GM13976 (cell line): ENCODE measurements at regions not wholly inside any gene's neighbourhood (a gene's known extent, or its start where the extent isn't known, plus 50 kb on each side); places are given as distances from the start of the nearest gene placed in this dataset.
"Not testable (repeated sequence)": the region's sequence is repeated elsewhere in the genome, so short reads cannot be mapped to it uniquely, and the experiment has no call there.

Source experiments
- DNase-seq: peaks from one replicate; pipeline ENCODE4 v3.0.0; 2012; ENCODE audit warnings: low spot score
- in situ Hi-C: fragments of 300-500 bp; cut with MboI; formaldehyde crosslinking; loops from one replicate; pipeline ENCODE4 v1.12.0; 2022; ENCODE audit warnings: low sequenced_read_pairs, mixed read lengths, inconsistent platforms; ENCODE audit not compliant: unreplicated experiment
- TF ChIP-seq, protein P1 (sequence below): IDR thresholded peaks from 2 replicates; pipeline ENCODE4 v1.5.1; 2012; ENCODE audit warnings: borderline replicate concordance, mild to moderate bottlenecking; ENCODE audit not compliant: insufficient read depth; ENCODE audit errors: extremely low read depth, missing control alignments, control extremely low read depth

DNA sequence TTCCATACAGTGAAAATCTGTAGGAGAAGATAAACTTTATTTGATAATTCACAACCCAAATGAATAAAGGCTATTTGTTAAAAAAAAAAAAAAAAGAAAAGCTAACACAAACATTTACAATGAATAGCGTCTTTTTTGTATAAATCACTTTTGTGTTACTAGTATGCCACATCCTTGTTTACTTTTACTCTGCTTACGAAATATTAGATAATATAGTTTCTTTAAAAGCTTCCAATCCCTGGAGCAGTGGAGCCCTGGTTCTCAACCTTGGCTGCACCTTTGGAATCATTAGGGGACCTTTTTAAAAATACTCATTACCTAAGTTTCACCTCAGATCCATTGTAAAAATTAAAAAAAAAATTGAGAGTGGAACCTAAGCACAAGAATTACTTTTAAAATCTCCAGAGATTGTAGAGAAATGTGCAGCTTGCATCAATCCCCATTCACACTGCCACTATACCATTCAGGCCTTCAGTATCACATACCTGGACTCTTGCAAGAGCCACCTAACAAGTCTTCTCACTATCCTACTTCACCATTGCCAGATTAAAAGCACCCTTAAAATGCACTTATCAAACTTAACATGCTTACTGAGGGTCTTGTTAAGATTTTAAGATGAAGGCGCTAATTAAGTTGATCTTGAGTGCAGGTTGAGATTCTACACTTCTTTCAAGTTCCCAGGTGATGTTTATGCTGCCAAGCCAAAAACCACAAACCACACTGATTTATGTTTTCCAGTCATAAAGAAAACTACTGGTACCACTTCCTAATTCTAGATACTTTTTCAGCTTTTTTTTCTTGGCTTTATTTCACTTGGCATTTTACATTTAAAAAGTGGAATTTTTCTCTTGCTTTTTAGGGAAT lies 59.7 kb upstream of the ZC3H15 start:
- in situ Hi-C loops: no loop called here
- TF ChIP-seq, protein P1, sequence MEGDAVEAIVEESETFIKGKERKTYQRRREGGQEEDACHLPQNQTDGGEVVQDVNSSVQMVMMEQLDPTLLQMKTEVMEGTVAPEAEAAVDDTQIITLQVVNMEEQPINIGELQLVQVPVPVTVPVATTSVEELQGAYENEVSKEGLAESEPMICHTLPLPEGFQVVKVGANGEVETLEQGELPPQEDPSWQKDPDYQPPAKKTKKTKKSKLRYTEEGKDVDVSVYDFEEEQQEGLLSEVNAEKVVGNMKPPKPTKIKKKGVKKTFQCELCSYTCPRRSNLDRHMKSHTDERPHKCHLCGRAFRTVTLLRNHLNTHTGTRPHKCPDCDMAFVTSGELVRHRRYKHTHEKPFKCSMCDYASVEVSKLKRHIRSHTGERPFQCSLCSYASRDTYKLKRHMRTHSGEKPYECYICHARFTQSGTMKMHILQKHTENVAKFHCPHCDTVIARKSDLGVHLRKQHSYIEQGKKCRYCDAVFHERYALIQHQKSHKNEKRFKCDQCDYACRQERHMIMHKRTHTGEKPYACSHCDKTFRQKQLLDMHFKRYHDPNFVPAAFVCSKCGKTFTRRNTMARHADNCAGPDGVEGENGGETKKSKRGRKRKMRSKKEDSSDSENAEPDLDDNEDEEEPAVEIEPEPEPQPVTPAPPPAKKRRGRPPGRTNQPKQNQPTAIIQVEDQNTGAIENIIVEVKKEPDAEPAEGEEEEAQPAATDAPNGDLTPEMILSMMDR: no peak
- peak; percentile 3 for DNase-seq

DNA sequence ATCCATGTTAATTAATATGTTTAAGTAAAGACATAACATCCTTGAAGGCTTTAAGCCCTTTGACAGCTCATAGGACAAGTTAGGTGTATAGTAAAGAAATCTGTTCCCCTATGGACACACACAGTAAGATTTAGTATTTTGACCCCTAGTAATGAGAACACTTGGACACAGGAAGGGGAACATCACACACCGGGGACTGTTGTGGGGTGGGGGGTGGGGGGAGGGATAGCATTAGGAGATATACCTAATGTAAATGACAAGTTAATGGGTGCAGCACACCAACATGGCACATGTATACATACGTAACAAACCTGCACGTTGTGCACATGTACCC lies 59.1 kb upstream of the ZC3H15 start:
- DNase-seq, in situ Hi-C loops: not testable (repeated sequence)

DNA sequence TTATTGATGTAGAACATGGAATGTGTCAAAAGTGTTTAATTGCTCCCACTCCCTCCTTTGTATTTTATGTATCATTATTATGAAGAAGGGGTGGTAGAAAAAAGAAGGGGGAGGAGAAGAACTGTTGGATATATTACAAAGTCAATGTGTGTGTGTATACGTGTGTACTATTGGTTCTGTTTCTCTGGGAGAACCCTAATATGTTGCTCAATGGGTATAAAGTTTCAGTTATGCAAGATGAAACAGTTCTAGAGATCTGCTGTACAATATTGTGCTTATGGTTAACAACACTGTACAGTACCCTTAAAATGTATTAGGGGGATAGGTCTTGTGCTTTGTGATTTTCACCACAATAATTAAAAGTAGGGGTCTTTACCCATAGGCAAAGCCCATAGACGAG lies 58.1 kb upstream of the ZC3H15 start:
- TF ChIP-seq, protein P1: no peak
- in situ Hi-C loops: no loop called here
- no peak for DNase-seq

DNA sequence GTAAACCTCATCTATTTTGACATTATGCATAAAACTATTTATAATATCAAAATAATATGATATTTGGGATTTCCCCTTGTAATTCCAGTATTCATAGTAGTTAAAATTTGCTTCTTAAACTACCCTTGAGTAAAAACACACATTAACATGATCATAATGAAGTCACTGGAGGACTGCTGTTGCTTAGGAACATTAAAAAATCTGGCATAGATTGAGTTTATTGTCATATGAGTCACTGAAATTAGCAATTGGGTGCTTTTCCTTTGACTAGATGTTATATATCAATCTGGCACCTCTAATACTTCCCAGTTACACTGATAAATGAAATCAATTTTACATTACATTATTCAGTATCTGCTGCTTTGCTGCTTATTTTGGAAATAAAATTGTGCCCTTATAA lies 57.0 kb upstream of the ZC3H15 start:
- DNase-seq: no peak
- in situ Hi-C loops: no loop called here
- TF ChIP-seq, protein P1: no peak

DNA sequence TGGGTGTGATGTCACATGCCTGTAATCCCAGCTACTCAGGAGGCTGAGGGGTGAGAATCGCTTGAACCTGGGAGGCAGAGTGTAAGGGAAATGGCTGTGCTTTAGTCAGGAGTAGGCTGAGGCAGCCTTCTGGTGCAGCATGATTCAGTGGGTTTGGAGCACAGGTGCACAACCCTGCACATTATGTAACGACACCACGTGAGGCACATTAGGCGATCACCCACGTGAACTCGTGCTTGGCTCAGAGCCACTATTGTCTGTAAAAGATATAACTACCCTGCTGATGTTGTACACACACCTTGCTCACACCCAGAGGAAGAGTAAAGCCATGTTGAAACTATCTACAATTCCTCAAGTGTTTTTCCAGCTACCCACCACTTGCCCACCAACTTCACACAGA lies 54.8 kb upstream of the ZC3H15 start:
- TF ChIP-seq, protein P1: no peak

DNA sequence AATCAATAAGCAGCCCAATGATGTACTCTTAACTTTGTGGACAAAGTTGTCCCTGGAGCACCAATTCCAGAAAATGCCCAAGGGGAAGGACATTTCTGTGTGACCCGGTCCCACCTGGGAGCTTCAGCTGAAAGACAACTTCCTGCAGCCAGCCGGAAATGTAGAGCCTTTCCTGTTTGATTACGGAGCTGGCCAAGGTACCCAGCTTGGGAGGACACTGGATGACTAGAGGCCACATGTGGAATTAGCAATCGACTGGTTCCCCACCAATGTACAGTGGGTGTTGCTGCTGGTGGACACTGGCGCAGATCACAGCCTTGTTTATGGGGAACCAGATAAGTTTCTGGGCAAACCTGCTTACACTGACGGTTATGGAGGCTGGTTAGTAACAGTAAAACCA lies 53.0 kb upstream of the ZC3H15 start:
- TF ChIP-seq, protein P1: no peak
- in situ Hi-C loops: no loop called here
- DNase-seq: no peak

More for the DNA sequence above, 54.8 kb upstream of the ZC3H15 start:
- in situ Hi-C loops: no loop called here
- no peak for DNase-seq

DNA sequence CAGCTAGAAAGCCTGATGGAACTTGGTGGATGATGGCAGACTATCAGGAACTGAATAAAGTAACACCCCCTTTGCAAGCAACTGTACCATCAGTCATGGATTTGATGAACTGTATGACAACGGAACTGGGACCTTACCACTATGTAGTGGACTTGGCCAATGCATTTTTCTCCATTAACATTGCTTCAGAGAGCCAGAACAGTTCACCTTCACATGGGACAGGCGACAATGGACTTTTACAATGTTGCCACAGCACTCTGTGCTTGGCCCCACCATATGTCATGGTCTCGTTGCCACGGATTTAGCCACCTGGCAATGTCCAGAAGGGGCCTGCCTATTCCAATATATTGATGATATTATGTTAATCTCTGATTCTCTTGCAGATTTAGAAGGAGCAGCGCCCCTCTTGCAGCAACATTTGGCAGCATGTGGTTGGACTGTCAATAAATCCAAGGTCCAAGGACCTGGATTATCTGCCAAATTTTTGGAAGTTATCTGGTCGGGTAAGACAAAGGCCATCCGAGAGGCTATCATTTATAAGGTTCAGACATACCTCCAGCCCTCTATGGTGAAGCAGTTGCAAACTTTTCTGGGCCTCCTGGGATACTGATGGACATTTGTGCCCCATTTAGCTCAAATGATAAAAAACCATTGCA lies 52.2 kb upstream of the ZC3H15 start:
- in situ Hi-C loops: no loop called here
- TF ChIP-seq, protein P1: no peak
- DNase-seq: no peak
